GM23338 (cell line): ENCODE measurements at regions not wholly inside any gene's neighbourhood (a gene's known extent, or its start where the extent isn't known, plus 50 kb on each side); places are given as distances from the start of the nearest gene placed in this dataset.

Experiments used
- ATAC-seq: fragments of 200-7000 bp; cut with Tn5 transposase; 3 replicates; pipeline ENCODE4 v1.9.1; 2020
- DNase-seq: peaks from one replicate; pipeline ENCODE4 v3.0.0-alpha.2; 2015; ENCODE audit warnings: low spot score
- H2AFZ ChIP-seq: fragments of 200-600 bp; sonication (generic); 2 replicates; pipeline ENCODE4 v1.8.0; 2016; ENCODE audit warnings: antibody characterized with exemption, mild to moderate bottlenecking, moderate library complexity
- H3F3A ChIP-seq: fragments of 200-600 bp; sonication (generic); replicated peaks from 2 replicates; pipeline ENCODE4 v1.8.0; 2017; ENCODE audit warnings: antibody characterized with exemption, mixed run types, low read depth
- H3K27ac ChIP-seq: fragments of 200-600 bp; sonication (generic); 2 replicates; pipeline ENCODE4 v1.6.1; 2016; ENCODE audit warnings: low read depth
- H3K27me3 ChIP-seq: fragments of 200-600 bp; sonication (generic); 2 replicates; pipeline ENCODE4 v1.8.0; 2016; ENCODE audit warnings: mild to moderate bottlenecking, mixed run types, moderate library complexity; ENCODE audit not compliant: insufficient read depth
- H3K36me3 ChIP-seq: fragments of 200-600 bp; sonication (generic); 2 replicates; pipeline ENCODE4 v1.8.0; 2016; ENCODE audit warnings: mild to moderate bottlenecking; ENCODE audit not compliant: insufficient read depth
- H3K4me1 ChIP-seq: fragments of 200-600 bp; sonication (generic); 2 replicates; pipeline ENCODE4 v1.8.0; 2016; ENCODE audit warnings: mild to moderate bottlenecking, moderate library complexity; ENCODE audit not compliant: insufficient read depth
- H3K4me2 ChIP-seq: fragments of 200-600 bp; sonication (generic); 2 replicates; pipeline ENCODE4 v1.7.1; 2017; ENCODE audit warnings: mixed run types
- H3K4me3 ChIP-seq: fragments of 200-600 bp; sonication (generic); 2 replicates; pipeline ENCODE4 v1.6.1; 2016; ENCODE audit warnings: mixed run types
- H3K79me2 ChIP-seq: fragments of 200-600 bp; sonication (generic); replicated peaks from 2 replicates; pipeline ENCODE4 v1.8.0; 2017; ENCODE audit warnings: mild to moderate bottlenecking; ENCODE audit not compliant: insufficient read depth
- H3K9me2 ChIP-seq: fragments of 200-600 bp; sonication (generic); 2 replicates; pipeline ENCODE4 v1.8.0; 2017; ENCODE audit not compliant: insufficient read depth
- H4K20me1 ChIP-seq: fragments of 200-600 bp; sonication (generic); replicated peaks from 2 replicates; pipeline ENCODE4 v1.8.0; 2017; ENCODE audit warnings: mild to moderate bottlenecking; ENCODE audit not compliant: insufficient read depth
- H3K27ac Mint-ChIP-seq: 2 replicates; pipeline ENCODE4 v1.8.0; 2020; ENCODE audit warnings: inconsistent platforms, mild to moderate bottlenecking, moderate library complexity, mixed read lengths
- H3K27me3 Mint-ChIP-seq: 3 replicates; pipeline ENCODE4 v1.8.0; 2022; ENCODE audit warnings: low read depth, mild to moderate bottlenecking, moderate library complexity, mixed read lengths, inconsistent platforms; ENCODE audit not compliant: insufficient read depth, poor library complexity
- H3K36me3 Mint-ChIP-seq: 3 replicates; pipeline ENCODE4 v1.8.0; 2021; ENCODE audit warnings: low read depth, mild to moderate bottlenecking, inconsistent platforms, moderate library complexity, mixed read lengths
- H3K4me1 Mint-ChIP-seq: 3 replicates; pipeline ENCODE4 v1.8.0; 2020; ENCODE audit warnings: mild to moderate bottlenecking, inconsistent platforms, mixed read lengths
- H3K4me3 Mint-ChIP-seq: 3 replicates; pipeline ENCODE4 v1.8.0; 2021; ENCODE audit warnings: moderate library complexity, mild to moderate bottlenecking, inconsistent platforms, mixed read lengths
- H3K9me3 Mint-ChIP-seq: 3 replicates; pipeline ENCODE4 v1.8.0; 2020; ENCODE audit warnings: moderate library complexity, mild to moderate bottlenecking, inconsistent platforms, mixed read lengths
- CREB1 ChIP-seq: fragments of 250-450 bp; sonication (Bioruptor Pico); IDR thresholded peaks from 2 replicates; pipeline ENCODE4 v1.5.0; 2020; ENCODE audit warnings: low read depth, mild to moderate bottlenecking, moderate library complexity
- EZH2 ChIP-seq: fragments of 200-600 bp; sonication (generic); IDR thresholded peaks from one replicate; pipeline ENCODE4 v1.8.0; 2017; ENCODE audit warnings: antibody characterized with exemption, mild to moderate bottlenecking, low read depth; ENCODE audit not compliant: unreplicated experiment
- NANOG ChIP-seq: IDR thresholded peaks from 2 replicates; pipeline ENCODE4 v1.6.1; 2016; ENCODE audit warnings: antibody characterized with exemption, borderline replicate concordance
- POLR2AphosphoS5 ChIP-seq: IDR thresholded peaks from 2 replicates; pipeline ENCODE4 v1.6.1; 2016; ENCODE audit warnings: antibody characterized with exemption, low read depth
- STAT1 ChIP-seq: IDR thresholded peaks from one replicate; pipeline ENCODE4 v1.6.1; 2016; ENCODE audit warnings: antibody characterized with exemption; ENCODE audit not compliant: unreplicated experiment
- ZNF114 ChIP-seq: fragments of 250-450 bp; sonication (Bioruptor Pico); IDR thresholded peaks from 2 replicates; pipeline ENCODE4 v1.5.0; 2020; ENCODE audit warnings: mild to moderate bottlenecking, moderate library complexity
- TF ChIP-seq, protein P1 (sequence below): IDR thresholded peaks from 2 replicates; pipeline ENCODE4 v1.6.1; 2016; ENCODE audit warnings: antibody characterized with exemption
- TF ChIP-seq, protein P2 (sequence below): fragments of 250-450 bp; sonication (Bioruptor Pico); IDR thresholded peaks from 2 replicates; pipeline ENCODE4 v1.5.0; 2020; ENCODE audit warnings: mild to moderate bottlenecking, moderate library complexity

DNA sequence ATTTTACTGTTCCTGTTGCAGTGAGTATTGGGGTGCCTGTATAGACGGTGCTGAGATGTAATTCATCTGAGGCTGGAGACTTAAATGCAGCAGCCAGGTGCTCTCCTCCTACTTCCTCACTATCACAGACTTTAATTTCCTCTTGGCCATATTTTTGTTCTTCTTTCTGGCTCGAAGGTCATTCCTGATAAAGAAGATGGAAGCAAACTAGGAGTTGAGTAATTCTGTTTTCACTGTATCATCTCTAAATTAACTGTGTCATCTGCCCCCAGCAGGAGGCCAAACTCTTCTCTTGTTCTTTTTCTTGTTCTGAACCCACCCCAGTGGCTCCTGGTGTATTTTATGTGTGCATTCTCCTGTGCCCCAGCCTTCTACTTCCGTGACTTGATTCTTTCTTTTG lies 141.7 kb upstream of the ARHGAP5 start:
- Mint-ChIP-seq H3K4me3 (peak overlapping the region; percentile 28; the same call in 1 of the 3 replicates), H3K4me1 (peaks cover 35% of the 10 kb centered on the region), H3K36me3 (no peaks in the 10 kb centered on the region), H3K27ac (no peak overlapping the region), H3K9me3 (no peaks in the 10 kb centered on the region), H3K27me3 (no peaks in the 10 kb centered on the region)
- Histone ChIP-seq H3K36me3 (no peaks in the 10 kb centered on the region), H4K20me1 (no peaks in the 10 kb centered on the region), H3K4me1 (peaks cover 17% of the 10 kb centered on the region), H3K79me2 (no peaks in the 10 kb centered on the region), H3K9me2 (no peaks in the 10 kb centered on the region; the same call in 1 of the 2 replicates), H3K27me3 (no peaks in the 10 kb centered on the region), H3K4me3 (no peak overlapping the region), H2AFZ (no peak overlapping the region), H3K27ac (no peak overlapping the region), H3K4me2 (peak overlapping the region; percentile 19), H3F3A (no peaks in the 10 kb centered on the region)
- no peak for TF ChIP-seq ZNF114 (CRISPR knock-in tag)
- no peak for TF ChIP-seq POLR2AphosphoS5
- TF ChIP-seq, protein P1, sequence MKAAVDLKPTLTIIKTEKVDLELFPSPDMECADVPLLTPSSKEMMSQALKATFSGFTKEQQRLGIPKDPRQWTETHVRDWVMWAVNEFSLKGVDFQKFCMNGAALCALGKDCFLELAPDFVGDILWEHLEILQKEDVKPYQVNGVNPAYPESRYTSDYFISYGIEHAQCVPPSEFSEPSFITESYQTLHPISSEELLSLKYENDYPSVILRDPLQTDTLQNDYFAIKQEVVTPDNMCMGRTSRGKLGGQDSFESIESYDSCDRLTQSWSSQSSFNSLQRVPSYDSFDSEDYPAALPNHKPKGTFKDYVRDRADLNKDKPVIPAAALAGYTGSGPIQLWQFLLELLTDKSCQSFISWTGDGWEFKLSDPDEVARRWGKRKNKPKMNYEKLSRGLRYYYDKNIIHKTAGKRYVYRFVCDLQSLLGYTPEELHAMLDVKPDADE = no peak
- no peak for TF ChIP-seq NANOG
- ATAC-seq (no peak), DNase-seq (no peak)

DNA sequence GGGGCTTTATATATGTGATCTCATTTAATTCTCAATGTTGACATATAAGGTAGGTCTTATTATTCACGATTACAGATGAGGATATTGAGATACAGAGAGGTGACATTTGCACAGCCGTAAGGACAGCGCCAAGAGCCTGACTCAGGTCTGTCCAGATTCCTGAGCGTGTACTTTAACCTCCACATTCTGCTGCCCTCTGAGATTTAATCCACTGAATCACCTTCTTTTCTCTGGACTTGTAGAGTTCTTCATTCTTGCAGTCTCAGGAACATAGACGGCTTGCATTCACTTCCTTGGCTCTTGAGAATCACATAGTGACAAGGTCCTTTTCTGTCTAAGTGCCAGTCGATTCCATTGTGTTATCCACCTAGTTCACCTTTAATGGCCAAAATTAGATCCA lies 141.0 kb upstream of the ARHGAP5 start:
- TF ChIP-seq NANOG (no peak), EZH2 (no peak), CREB1 (CRISPR knock-in tag) (no peak), STAT1 (no peak)
- no peaks in the 10 kb centered on the region for H3K79me2 ChIP-seq
- no peaks in the 10 kb centered on the region for H3F3A ChIP-seq
- H2AFZ ChIP-seq = no peak overlapping the region
- H3K4me3 ChIP-seq = no peak overlapping the region
- no peaks in the 10 kb centered on the region for H3K9me3 Mint-ChIP-seq
- H3K4me3 Mint-ChIP-seq = no peak overlapping the region
- ATAC-seq (no peak), DNase-seq (no peak)
- no peaks in the 10 kb centered on the region for H3K27me3 ChIP-seq
- no peaks in the 10 kb centered on the region for H4K20me1 ChIP-seq
- no peak overlapping the region for H3K27ac ChIP-seq
- H3K36me3 Mint-ChIP-seq = no peaks in the 10 kb centered on the region
- H3K27me3 Mint-ChIP-seq = no peaks in the 10 kb centered on the region
- no peaks in the 10 kb centered on the region for H3K36me3 ChIP-seq
- peaks cover 35% of the 10 kb centered on the region for H3K4me1 Mint-ChIP-seq
- H3K4me1 ChIP-seq = peaks cover 17% of the 10 kb centered on the region
- 0 out of 2 replicates have a peak overlapping the region, but pooled peaks have one; percentile 19 for H3K4me2 ChIP-seq
- H3K27ac Mint-ChIP-seq = no peak overlapping the region
- no peaks in the 10 kb centered on the region; the same call in 1 of the 2 replicates for H3K9me2 ChIP-seq

DNA sequence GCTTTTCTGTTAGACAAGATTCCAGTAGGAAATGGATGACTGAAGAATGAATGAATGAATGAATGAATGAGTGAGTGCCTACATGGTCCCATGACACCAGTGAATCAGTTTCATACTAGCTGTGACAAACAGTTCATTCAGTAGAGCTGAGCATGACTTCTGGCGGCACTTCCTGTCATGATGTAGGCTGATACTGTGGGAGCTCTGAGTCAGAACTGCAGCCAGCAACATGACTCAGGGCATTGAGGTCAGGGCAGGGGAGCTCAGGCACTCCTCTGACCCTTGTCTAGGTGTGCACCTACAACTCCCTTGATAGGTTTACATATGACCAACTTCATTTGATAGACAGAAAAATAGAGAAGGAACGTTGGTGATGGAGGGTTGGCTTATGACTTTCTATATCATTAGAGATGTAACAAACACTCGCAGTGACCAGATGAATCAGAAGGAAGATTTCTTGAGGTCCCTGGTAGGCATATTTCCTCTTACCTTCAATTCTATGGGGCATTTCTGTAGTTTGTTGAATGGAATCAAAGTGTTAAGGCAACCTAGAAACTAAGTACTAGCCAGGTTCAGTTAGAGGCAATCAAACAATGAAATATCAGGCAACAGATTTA lies 139.3 kb upstream of the ARHGAP5 start:
- Histone ChIP-seq H2AFZ (no peak overlapping the region), H3K4me1 (peaks cover 17% of the 10 kb centered on the region), H3F3A (no peaks in the 10 kb centered on the region), H3K4me2 (no peak overlapping the region), H3K36me3 (no peaks in the 10 kb centered on the region), H4K20me1 (no peaks in the 10 kb centered on the region), H3K79me2 (no peaks in the 10 kb centered on the region), H3K27ac (no peak overlapping the region), H3K27me3 (no peaks in the 10 kb centered on the region), H3K4me3 (no peak overlapping the region), H3K9me2 (no peaks in the 10 kb centered on the region; the same call in 1 of the 2 replicates)
- no peaks in the 10 kb centered on the region for H3K9me3 Mint-ChIP-seq
- H3K4me3 Mint-ChIP-seq = no peak overlapping the region
- no peak for DNase-seq
- no peaks in the 10 kb centered on the region for H3K27me3 Mint-ChIP-seq
- H3K36me3 Mint-ChIP-seq = no peaks in the 10 kb centered on the region
- peaks cover 30% of the 10 kb centered on the region for H3K4me1 Mint-ChIP-seq
- no peak for ATAC-seq
- no peak overlapping the region for H3K27ac Mint-ChIP-seq
- TF ChIP-seq POLR2AphosphoS5 = no peak
- TF ChIP-seq, protein P2, sequence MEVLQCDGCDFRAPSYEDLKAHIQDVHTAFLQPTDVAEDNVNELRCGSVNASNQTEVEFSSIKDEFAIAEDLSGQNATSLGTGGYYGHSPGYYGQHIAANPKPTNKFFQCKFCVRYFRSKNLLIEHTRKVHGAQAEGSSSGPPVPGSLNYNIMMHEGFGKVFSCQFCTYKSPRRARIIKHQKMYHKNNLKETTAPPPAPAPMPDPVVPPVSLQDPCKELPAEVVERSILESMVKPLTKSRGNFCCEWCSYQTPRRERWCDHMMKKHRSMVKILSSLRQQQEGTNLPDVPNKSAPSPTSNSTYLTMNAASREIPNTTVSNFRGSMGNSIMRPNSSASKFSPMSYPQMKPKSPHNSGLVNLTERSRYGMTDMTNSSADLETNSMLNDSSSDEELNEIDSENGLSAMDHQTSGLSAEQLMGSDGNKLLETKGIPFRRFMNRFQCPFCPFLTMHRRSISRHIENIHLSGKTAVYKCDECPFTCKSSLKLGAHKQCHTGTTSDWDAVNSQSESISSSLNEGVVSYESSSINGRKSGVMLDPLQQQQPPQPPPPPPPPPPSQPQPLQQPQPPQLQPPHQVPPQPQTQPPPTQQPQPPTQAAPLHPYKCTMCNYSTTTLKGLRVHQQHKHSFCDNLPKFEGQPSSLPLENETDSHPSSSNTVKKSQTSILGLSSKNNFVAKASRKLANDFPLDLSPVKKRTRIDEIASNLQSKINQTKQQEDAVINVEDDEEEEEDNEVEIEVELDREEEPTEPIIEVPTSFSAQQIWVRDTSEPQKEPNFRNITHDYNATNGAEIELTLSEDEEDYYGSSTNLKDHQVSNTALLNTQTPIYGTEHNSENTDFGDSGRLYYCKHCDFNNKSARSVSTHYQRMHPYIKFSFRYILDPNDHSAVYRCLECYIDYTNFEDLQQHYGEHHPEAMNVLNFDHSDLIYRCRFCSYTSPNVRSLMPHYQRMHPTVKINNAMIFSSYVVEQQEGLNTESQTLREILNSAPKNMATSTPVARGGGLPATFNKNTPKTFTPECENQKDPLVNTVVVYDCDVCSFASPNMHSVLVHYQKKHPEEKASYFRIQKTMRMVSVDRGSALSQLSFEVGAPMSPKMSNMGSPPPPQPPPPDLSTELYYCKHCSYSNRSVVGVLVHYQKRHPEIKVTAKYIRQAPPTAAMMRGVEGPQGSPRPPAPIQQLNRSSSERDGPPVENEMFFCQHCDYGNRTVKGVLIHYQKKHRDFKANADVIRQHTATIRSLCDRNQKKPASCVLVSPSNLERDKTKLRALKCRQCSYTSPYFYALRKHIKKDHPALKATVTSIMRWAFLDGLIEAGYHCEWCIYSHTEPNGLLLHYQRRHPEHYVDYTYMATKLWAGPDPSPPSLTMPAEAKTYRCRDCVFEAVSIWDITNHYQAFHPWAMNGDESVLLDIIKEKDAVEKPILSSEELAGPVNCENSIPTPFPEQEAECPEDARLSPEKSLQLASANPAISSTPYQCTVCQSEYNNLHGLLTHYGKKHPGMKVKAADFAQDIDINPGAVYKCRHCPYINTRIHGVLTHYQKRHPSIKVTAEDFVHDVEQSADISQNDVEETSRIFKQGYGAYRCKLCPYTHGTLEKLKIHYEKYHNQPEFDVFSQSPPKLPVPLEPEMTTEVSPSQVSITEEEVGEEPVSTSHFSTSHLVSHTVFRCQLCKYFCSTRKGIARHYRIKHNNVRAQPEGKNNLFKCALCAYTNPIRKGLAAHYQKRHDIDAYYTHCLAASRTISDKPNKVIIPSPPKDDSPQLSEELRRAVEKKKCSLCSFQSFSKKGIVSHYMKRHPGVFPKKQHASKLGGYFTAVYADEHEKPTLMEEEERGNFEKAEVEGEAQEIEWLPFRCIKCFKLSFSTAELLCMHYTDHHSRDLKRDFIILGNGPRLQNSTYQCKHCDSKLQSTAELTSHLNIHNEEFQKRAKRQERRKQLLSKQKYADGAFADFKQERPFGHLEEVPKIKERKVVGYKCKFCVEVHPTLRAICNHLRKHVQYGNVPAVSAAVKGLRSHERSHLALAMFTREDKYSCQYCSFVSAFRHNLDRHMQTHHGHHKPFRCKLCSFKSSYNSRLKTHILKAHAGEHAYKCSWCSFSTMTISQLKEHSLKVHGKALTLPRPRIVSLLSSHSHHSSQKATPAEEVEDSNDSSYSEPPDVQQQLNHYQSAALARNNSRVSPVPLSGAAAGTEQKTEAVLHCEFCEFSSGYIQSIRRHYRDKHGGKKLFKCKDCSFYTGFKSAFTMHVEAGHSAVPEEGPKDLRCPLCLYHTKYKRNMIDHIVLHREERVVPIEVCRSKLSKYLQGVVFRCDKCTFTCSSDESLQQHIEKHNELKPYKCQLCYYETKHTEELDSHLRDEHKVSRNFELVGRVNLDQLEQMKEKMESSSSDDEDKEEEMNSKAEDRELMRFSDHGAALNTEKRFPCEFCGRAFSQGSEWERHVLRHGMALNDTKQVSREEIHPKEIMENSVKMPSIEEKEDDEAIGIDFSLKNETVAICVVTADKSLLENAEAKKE (CRISPR knock-in tag) = no peak
